ENCODE measurements at regions not wholly inside any gene's neighbourhood (a gene's known extent, or its start where the extent isn't known, plus 50 kb on each side); places are given as distances from the start of the nearest gene placed in this dataset.
"Not testable (repeated sequence)": the region's sequence is repeated elsewhere in the genome, so short reads cannot be mapped to it uniquely, and the experiment has no call there.

- no peak for DNase-seq
Observed at GRCh38 chr17:79560527-79560926, 50.3 kb downstream of the RBFOX3 start.

GRCh38 chr17:79559111-79559887, 51.6 kb downstream of the RBFOX3 start:
- DNase-seq = no peak

- DNase-seq = no peak
Observed at GRCh38 chr17:79558091-79558900, 52.6 kb downstream of the RBFOX3 start.

- no peak for DNase-seq
Observed at GRCh38 chr17:79557276-79558090, 53.4 kb downstream of the RBFOX3 start.

- DNase-seq = no peak
Observed at GRCh38 chr17:79556271-79556670, 54.6 kb downstream of the RBFOX3 start.

GRCh38 chr17:79555543-79555942, 55.3 kb downstream of the RBFOX3 start:
- DNase-seq = no peak

GRCh38 chr17:79554346-79554745, 56.5 kb downstream of the RBFOX3 start:
- not testable (repeated sequence) for DNase-seq

GRCh38 chr17:79552824-79553223, 58.0 kb downstream of the RBFOX3 start:
- no peak for DNase-seq

GRCh38 chr17:79552405-79552804, 58.4 kb downstream of the RBFOX3 start:
- no peak for DNase-seq

GRCh38 chr17:79549141-79549915, 61.5 kb downstream of the RBFOX3 start:
- no peak for DNase-seq

- no peak for DNase-seq
Observed at GRCh38 chr17:79548116-79548515, 62.7 kb downstream of the RBFOX3 start.

- no peak for DNase-seq
Observed at GRCh38 chr17:79547586-79547985, 63.3 kb downstream of the RBFOX3 start.

- not testable (repeated sequence) for DNase-seq
Observed at GRCh38 chr17:79547171-79547570, 63.7 kb downstream of the RBFOX3 start.

GRCh38 chr17:79546386-79546785, 64.5 kb downstream of the RBFOX3 start:
- no peak for DNase-seq

GRCh38 chr17:79545251-79546005, 65.4 kb downstream of the RBFOX3 start:
- DNase-seq = no peak

- DNase-seq = no peak
Observed at GRCh38 chr17:79544142-79544914, 66.5 kb downstream of the RBFOX3 start.

- DNase-seq = no peak
Observed at GRCh38 chr17:79543531-79543930, 67.3 kb downstream of the RBFOX3 start.

- DNase-seq = no peak
Observed at GRCh38 chr17:79542718-79543117, 68.1 kb downstream of the RBFOX3 start.

GRCh38 chr17:79541056-79541850, 69.6 kb downstream of the RBFOX3 start:
- DNase-seq = no peak
